ENCODE measurements at regions not wholly inside any gene's neighbourhood (a gene's known extent, or its start where the extent isn't known, plus 50 kb on each side); places are given as distances from the start of the nearest gene placed in this dataset.

DNA sequence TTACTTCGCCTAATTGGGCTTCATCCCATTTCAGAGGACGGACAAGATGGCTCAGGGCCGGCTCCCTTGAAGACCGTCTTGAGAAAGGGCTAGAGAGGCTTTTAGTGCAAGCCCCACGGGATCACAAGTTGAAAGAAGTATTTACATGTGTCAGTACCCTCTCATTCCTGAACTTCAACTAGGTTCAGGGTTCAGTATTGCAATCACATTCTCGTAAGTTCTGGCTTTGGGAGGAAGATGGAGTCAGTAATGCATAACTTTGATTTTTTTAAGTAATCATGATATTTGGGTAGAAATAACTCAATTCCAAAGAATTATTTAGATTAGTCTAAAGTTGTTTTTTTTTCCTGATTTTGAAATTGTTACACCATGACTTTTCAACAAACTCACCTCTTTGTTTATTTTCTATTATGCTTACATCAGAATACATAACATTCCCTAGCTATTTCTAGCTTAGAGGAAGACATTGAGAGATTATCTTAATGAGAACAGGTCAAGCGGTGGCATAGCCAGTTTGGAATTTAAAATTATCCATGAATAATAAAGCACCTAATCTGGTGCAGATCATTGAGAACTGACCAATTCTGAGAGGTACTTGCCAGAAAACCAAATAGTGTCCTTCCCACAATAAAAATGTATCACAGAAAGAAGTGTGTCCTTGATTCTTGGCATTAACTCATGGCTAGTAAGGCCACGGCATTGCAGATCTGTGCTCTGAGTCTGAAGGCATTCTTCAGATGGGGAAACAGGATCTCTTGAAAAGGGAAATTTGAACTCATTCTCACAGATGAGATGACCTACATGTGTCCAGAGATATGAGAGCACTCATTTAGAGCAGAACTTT, 92.1 kb upstream of the BLID start:
- ATAC-seq (no peak), FAIRE-seq (no peak), DNase-seq (no peak)
- Histone ChIP-seq H3K36me3 (no peaks in the 10 kb centered on the region), H3K27ac (no peak overlapping the region), H3K27me3 (no peaks in the 10 kb centered on the region), H3K4me1 (peaks cover 0 to 7% (median 0%) of the 10 kb centered on the region in 3 donors), H3K4me3 (no peak overlapping the region), H3K9me3 (no peaks in the 10 kb centered on the region)
- TF ChIP-seq, protein P1, sequence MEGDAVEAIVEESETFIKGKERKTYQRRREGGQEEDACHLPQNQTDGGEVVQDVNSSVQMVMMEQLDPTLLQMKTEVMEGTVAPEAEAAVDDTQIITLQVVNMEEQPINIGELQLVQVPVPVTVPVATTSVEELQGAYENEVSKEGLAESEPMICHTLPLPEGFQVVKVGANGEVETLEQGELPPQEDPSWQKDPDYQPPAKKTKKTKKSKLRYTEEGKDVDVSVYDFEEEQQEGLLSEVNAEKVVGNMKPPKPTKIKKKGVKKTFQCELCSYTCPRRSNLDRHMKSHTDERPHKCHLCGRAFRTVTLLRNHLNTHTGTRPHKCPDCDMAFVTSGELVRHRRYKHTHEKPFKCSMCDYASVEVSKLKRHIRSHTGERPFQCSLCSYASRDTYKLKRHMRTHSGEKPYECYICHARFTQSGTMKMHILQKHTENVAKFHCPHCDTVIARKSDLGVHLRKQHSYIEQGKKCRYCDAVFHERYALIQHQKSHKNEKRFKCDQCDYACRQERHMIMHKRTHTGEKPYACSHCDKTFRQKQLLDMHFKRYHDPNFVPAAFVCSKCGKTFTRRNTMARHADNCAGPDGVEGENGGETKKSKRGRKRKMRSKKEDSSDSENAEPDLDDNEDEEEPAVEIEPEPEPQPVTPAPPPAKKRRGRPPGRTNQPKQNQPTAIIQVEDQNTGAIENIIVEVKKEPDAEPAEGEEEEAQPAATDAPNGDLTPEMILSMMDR (IDR thresholded peaks at IDR 0.05) = no peak
- intact Hi-C loops (cut with DNase I) = loop anchor here in 1 of 3 donors (10.0 kb wide), 1 partner anchor 553 kb away; no protein-coding TSS in a partner anchor
- WGBS, 2 donors = 84 to 85% methylated on average over 8 of the region's 8 CpGs

DNA sequence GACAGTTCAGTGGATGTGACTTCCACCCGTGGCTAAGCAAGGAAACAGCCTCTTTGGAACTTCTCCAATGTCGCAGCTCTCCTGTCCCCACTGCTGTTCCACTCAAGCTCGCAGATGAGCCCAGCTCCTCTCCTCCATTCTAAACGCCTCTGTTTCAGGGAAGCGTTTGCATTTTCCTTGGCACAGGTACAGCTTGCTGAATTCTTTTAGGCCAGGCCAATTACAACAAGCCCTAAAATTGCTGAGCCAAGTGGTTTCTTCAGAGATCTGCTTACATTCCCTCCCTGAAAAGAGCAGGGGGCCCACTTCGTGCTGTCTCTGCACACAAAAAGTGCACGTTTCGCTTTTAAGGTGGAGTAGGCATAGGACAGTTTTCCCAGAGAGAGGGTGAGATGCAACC, 91.5 kb upstream of the BLID start:
- intact Hi-C loops (cut with DNase I) = loop anchor here in 1 of 3 donors (10.0 kb wide), 1 partner anchor 553 kb away; no protein-coding TSS in a partner anchor
- no peak for ATAC-seq

DNA sequence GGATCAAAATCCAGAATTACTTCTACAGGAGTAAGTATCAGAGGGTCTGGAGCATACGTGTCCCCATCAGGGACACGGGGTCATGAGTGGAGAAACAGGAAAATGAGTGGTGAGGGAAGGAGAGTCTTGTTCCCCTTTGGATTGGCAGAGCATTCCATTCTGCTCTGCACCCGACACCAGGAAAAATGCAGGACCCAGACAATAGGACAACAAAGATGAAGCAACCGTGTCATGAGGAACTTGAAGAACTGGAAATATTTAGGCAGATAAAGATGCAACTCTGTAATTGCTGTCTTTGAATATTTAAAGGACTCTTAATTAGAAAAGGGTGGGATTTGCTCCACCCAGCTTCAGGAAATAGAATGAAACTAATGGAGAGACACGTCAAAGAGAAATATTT, 89.0 kb upstream of the BLID start:
- Histone ChIP-seq H3K27me3 (no peaks in the 10 kb centered on the region), H3K4me1 (peaks cover 0 to 10% (median 7%) of the 10 kb centered on the region in 3 donors), H3K4me3 (no peak overlapping the region), H3K9me3 (no peaks in the 10 kb centered on the region), H3K36me3 (no peaks in the 10 kb centered on the region), H3K27ac (no peak overlapping the region)
- TF ChIP-seq, protein P1 (IDR thresholded peaks at IDR 0.05) = no peak
- DNase-seq (no peak), FAIRE-seq (no peak), ATAC-seq (no peak)
- intact Hi-C loops (cut with DNase I) = loop anchor here in 1 of 3 donors (10.0 kb wide), 1 partner anchor 550 kb away; no protein-coding TSS in a partner anchor
- WGBS, 2 donors = 59 to 62% methylated on average over 5 of the region's 5 CpGs

More for the DNA sequence above, 91.5 kb upstream of the BLID start:
- FAIRE-seq = no peak
- peaks cover 0 to 9% (median 4%) of the 10 kb centered on the region in 3 donors for H3K4me1 ChIP-seq
- DNase-seq = no peak
- no peaks in the 10 kb centered on the region for H3K27me3 ChIP-seq
- TF ChIP-seq, protein P1 (IDR thresholded peaks at IDR 0.05) = no peak
- no peak overlapping the region for H3K4me3 ChIP-seq
- WGBS, 2 donors = 64 to 71% methylated on average over 8 of the region's 8 CpGs
- H3K27ac ChIP-seq = no peak overlapping the region
- no peaks in the 10 kb centered on the region for H3K36me3 ChIP-seq
- H3K9me3 ChIP-seq = no peaks in the 10 kb centered on the region

DNA sequence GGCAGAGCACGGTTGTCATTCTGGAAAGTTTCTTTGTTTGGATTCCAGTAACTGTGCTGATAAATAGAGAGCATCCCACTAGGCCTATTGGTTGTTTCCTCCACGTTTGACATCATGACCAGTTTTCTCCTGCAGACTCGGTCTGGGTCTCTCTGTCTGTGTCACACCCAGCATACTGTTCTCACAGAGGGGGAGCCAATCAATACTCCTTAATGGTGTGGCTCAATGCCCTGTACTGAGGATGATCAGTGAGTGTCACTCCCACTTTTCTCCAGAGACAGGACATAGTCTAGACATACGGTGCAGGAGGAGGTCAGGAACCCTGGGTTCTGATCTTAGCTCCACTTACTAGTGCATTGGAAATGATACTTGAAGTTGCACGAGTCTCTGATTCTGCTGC, 88.2 kb upstream of the BLID start:
- no peak for FAIRE-seq
- no peak for ATAC-seq
- Histone ChIP-seq H3K4me1 (peaks cover 0 to 10% (median 5%) of the 10 kb centered on the region in 3 donors), H3K9me3 (no peaks in the 10 kb centered on the region), H3K36me3 (no peaks in the 10 kb centered on the region), H3K4me3 (no peak overlapping the region), H3K27me3 (no peaks in the 10 kb centered on the region), H3K27ac (no peak overlapping the region)
- TF ChIP-seq, protein P1 (IDR thresholded peaks at IDR 0.05) = no peak
- WGBS, 2 donors = 61 to 67% methylated on average over 5 of the region's 5 CpGs
- intact Hi-C loops (cut with DNase I) = loop anchor here in 2 of 3 donors (5.0 to 10.0 kb wide), 2 partner anchors 549 to 552 kb away; no protein-coding TSS in a partner anchor
- DNase-seq = no peak
